Sigmoid colon (tissue), 4 donors: ENCODE measurements at regions not wholly inside any gene's neighbourhood (a gene's known extent, or its start where the extent isn't known, plus 50 kb on each side); places are given as distances from the start of the nearest gene placed in this dataset.

Source experiments
- CTCF ChIP-seq, 4 experiments: fragments of 450-650 bp in 3 of 4; fragments of 200-600 bp in 1 of 4; IDR thresholded peaks; one replicate each; pipeline ENCODE4 v1.5.1; 2016 to 2019; ENCODE audit warnings: antibody characterized with exemption in 4 of 4, mild to moderate bottlenecking in 3 of 4, moderate library complexity in 2 of 4
- POLR2AphosphoS5 ChIP-seq, 4 donors: sonication (generic); formaldehyde crosslinking; IDR thresholded peaks; one replicate each; pipeline ENCODE4 v1.6.1; 2017; ENCODE audit warnings: antibody characterized with exemption in 4 of 4

GRCh38 chr1:10897321-10897980 lies 101.0 kb upstream of the CASZ1 start:
- no peak for TF ChIP-seq CTCF (IDR thresholded peaks at IDR 0.05)
- TF ChIP-seq POLR2AphosphoS5 (IDR thresholded peaks at IDR 0.05) = no peak
